Kidney (tissue), 13 donors: ENCODE measurements at regions not wholly inside any gene's neighbourhood (a gene's known extent, or its start where the extent isn't known, plus 50 kb on each side); places are given as distances from the start of the nearest gene placed in this dataset.

Source experiments
- DNase-seq, 5 donors: peaks; one replicate each; pipeline ENCODE4 v3.0.0-alpha.2; 2013 to 2020
- FAIRE-seq: peaks from 2 replicates; lab custom pipeline; 2012; peaks lifted over from hg19 to GRCh38; lab: Jason Lieb, UNC
- H3K27ac ChIP-seq, 2 donors: one replicate each; pipeline ENCODE4 v1.7.0; 2013; ENCODE audit warnings: low read depth in 2 of 2, low read length in 2 of 2, inconsistent platforms in 1 of 2
- H3K27me3 ChIP-seq: one replicate; pipeline ENCODE4 v1.7.1; 2013; ENCODE audit warnings: low read length, inconsistent platforms; ENCODE audit not compliant: control insufficient read depth, insufficient read depth
- H3K36me3 ChIP-seq, 3 donors: one replicate each; pipeline versions ENCODE4 v1.7.0 to v1.7.1; 2013; ENCODE audit warnings: low read length in 3 of 3, control low read depth in 1 of 3, inconsistent platforms in 1 of 3; ENCODE audit not compliant: insufficient read depth in 3 of 3, control insufficient read depth in 2 of 3
- H3K4me1 ChIP-seq, 3 donors: one replicate each; pipeline versions ENCODE4 v1.7.0 to v1.7.1; 2013; ENCODE audit warnings: low read length in 3 of 3, inconsistent platforms in 1 of 3, low read depth in 1 of 3; ENCODE audit not compliant: control insufficient read depth in 2 of 3, insufficient read depth in 2 of 3
- H3K4me3 ChIP-seq, 3 donors: one replicate each; pipeline versions ENCODE4 v1.7.0 to v1.8.1; 2013; ENCODE audit warnings: low read length in 3 of 3, control low read depth in 1 of 3, inconsistent platforms in 1 of 3
- H3K9ac ChIP-seq, 3 donors: one replicate each; pipeline versions ENCODE4 v1.7.0 to v1.7.1; 2013; ENCODE audit warnings: low read length in 3 of 3, control low read depth in 1 of 3, inconsistent platforms in 1 of 3
- H3K9me3 ChIP-seq, 3 donors: one replicate each; pipeline versions ENCODE4 v1.7.0 to v1.7.1; 2013; ENCODE audit warnings: low read length in 3 of 3, control low read depth in 1 of 3, inconsistent platforms in 1 of 3; ENCODE audit not compliant: control insufficient read depth in 2 of 3, insufficient read depth in 1 of 3
- intact Hi-C: fragments of 100-400 bp; cut with DNase I; formaldehyde crosslinking; loops from one replicate; pipeline ENCODE4 v1.11.1; 2022
- TF ChIP-seq, protein P1 (sequence below): IDR thresholded peaks from 3 replicates; pipeline ENCODE4 v1.5.1; 2012; ENCODE audit warnings: mild to moderate bottlenecking, moderate library complexity, borderline replicate concordance; ENCODE audit not compliant: insufficient read depth; ENCODE audit errors: extremely low read depth
- donor health status: control.
- donor health status: control.
- donor health status: control.
- donor health status: control.
- donor health status: control.
- donor health status: DM: yes; HTN: yes; CAD: no.
- donor health status: Normal renal cell carcinoma (clear cell type).

DNA sequence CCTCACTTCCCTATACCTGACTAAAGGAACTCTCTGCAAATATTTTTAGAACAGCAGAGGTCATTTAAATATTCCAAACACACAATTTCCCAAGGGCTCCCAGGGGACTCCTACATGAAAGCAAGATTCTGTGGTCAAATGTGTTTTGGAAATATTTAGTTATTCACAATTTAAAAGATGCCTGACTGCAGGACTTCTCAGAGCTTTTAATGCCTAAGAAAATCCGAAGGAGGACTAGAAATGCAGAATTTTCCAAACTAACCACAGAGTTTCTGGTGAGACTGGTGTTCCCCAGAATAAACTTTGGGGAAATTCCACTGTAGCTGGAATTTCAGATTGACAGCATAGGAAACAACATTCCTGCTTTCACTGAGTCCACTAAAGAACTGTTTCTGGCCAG is 84.8 kb upstream of the MAP1LC3B2 start:
- Histone ChIP-seq H3K9ac (no peak overlapping the region), H3K27ac (no peak overlapping the region), H3K9me3 (peaks cover 0 to 15% (median 0%) of the 10 kb centered on the region in 3 donors), H3K4me3 (no peak overlapping the region), H3K4me1 (no peaks in the 10 kb centered on the region), H3K27me3 (no peaks in the 10 kb centered on the region), H3K36me3 (no peaks in the 10 kb centered on the region)
- FAIRE-seq (no peak), DNase-seq (no peak)
- TF ChIP-seq, protein P1, sequence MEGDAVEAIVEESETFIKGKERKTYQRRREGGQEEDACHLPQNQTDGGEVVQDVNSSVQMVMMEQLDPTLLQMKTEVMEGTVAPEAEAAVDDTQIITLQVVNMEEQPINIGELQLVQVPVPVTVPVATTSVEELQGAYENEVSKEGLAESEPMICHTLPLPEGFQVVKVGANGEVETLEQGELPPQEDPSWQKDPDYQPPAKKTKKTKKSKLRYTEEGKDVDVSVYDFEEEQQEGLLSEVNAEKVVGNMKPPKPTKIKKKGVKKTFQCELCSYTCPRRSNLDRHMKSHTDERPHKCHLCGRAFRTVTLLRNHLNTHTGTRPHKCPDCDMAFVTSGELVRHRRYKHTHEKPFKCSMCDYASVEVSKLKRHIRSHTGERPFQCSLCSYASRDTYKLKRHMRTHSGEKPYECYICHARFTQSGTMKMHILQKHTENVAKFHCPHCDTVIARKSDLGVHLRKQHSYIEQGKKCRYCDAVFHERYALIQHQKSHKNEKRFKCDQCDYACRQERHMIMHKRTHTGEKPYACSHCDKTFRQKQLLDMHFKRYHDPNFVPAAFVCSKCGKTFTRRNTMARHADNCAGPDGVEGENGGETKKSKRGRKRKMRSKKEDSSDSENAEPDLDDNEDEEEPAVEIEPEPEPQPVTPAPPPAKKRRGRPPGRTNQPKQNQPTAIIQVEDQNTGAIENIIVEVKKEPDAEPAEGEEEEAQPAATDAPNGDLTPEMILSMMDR: no peak
- intact Hi-C loops: no loop called here

GRCh38 chr12:116474899-116475298 is 84.3 kb upstream of the MAP1LC3B2 start:
- H3K27me3 ChIP-seq: no peaks in the 10 kb centered on the region
- TF ChIP-seq, protein P1: no peak
- no peak overlapping the region for H3K27ac ChIP-seq
- H3K4me3 ChIP-seq: no peak overlapping the region
- intact Hi-C loops: no loop called here
- DNase-seq: no peak
- no peaks in the 10 kb centered on the region for H3K4me1 ChIP-seq
- no peak for FAIRE-seq
- peaks cover 0 to 15% (median 0%) of the 10 kb centered on the region in 3 donors for H3K9me3 ChIP-seq
- no peaks in the 10 kb centered on the region for H3K36me3 ChIP-seq
- no peak overlapping the region for H3K9ac ChIP-seq

DNA sequence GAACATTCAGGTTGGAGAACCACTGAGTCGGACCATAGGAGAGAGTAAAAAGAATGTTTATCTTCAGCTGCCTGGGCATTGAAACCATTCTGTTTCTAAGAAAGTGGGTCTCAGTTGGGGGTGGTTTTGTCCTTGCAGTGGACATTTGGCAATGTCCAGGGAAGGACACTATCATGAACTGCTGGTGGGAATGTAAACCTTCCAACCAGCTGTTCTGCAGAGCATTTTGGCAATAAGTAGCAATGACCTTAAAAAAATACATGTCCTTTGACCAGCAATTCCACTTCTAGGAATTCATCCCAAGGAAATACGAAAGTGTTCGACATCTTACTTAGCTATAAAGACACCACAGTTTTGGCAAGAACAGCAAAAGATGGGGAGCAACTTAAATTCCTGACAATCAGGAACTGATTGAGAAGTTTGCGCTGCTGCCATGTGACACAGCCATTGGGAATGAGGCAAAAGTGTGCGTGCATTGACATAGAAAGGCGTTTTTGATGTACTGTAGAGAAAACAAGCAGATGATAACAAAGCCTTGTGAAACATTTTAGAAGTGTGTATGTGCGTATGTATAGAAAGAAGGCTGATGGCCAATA is 82.9 kb upstream of the MAP1LC3B2 start:
- FAIRE-seq: no peak
- TF ChIP-seq, protein P1: no peak

More for the DNA sequence above, 82.9 kb upstream of the MAP1LC3B2 start:
- Histone ChIP-seq H3K9ac (no peak overlapping the region), H3K9me3 (peaks cover 0 to 15% (median 0%) of the 10 kb centered on the region in 3 donors), H3K27me3 (peaks cover 2% of the 10 kb centered on the region), H3K4me3 (no peak overlapping the region), H3K4me1 (no peaks in the 10 kb centered on the region), H3K36me3 (no peaks in the 10 kb centered on the region), H3K27ac (no peak overlapping the region)
- intact Hi-C loops: no loop called here
- no peak for DNase-seq
